ENCODE measurements at regions not wholly inside any gene's neighbourhood (a gene's known extent, or its start where the extent isn't known, plus 50 kb on each side); places are given as distances from the start of the nearest gene placed in this dataset.

GRCh38 chr12:30395190-30395589 is 300.5 kb downstream of the IPO8 start:
- no peak overlapping the region for H3K9ac ChIP-seq (ENCODE audit: low read length)
- intact Hi-C loops (cut with micrococcal nuclease), result no loop called here
- H3K27me3 ChIP-seq (replicated peaks in 1 of 4; ENCODE audit: control extremely low read depth in 1 of 4, control insufficient read depth in 3 of 4, insufficient read depth in 4 of 4, low read length in 3 of 4), result no peaks in the 10 kb centered on the region
- POLR2A ChIA-PET, result no interaction called here
- H2AFZ ChIP-seq (ENCODE audit: insufficient read depth, low read depth, low read length, poor library complexity, severe bottlenecking), result no peak overlapping the region
- Mint-ChIP-seq H3K9me3 (ENCODE audit: insufficient read depth) (no peaks in the 10 kb centered on the region), H3K27ac (no peak overlapping the region), H3K27me3 (no peaks in the 10 kb centered on the region), H3K4me3 (no peak overlapping the region), H3K4me1 (no peaks in the 10 kb centered on the region)
- 100% methylated on average over 1 of the region's 3 CpGs for WGBS (ENCODE audit: insufficient coverage)
- no peaks in the 10 kb centered on the region for H3K79me2 ChIP-seq (ENCODE audit: control insufficient read depth, insufficient read depth, low read length)
- H3K27ac ChIP-seq (ENCODE audit: low read length in 2 of 2), result no peak overlapping the region
- no peaks in the 10 kb centered on the region for H4K20me1 ChIP-seq (ENCODE audit: control insufficient read depth, insufficient read depth, low read length, poor library complexity, severe bottlenecking)
- DNase-seq (no peak), ATAC-seq (ENCODE audit: low read depth) (no peak)
- H3K36me3 ChIP-seq (replicated peaks in 1 of 2; ENCODE audit: control extremely low read depth in 1 of 2, control insufficient read depth in 1 of 2, extremely low read depth in 1 of 2, insufficient read depth in 2 of 2, low read length in 1 of 2), result no peaks in the 10 kb centered on the region
- peaks cover 0 to 5% (median 1%) of the 10 kb centered on the region in 3 donors for H3K9me3 ChIP-seq (ENCODE audit: control extremely low read depth in 1 of 3, control insufficient read depth in 2 of 3, insufficient read depth in 1 of 3, low read length in 2 of 3)
- CTCF ChIA-PET, result no interaction called here
- H3K4me2 ChIP-seq (replicated peaks; ENCODE audit: low read depth, low read length, poor library complexity, severe bottlenecking), result no peak overlapping the region
- TF ChIP-seq CTCF (IDR thresholded peaks at IDR 0.05) (no peak), EZH2 (IDR thresholded peaks at IDR 0.05; ENCODE audit: borderline replicate concordance, insufficient read depth, low read depth, low read length, poor library complexity, severe bottlenecking) (no peak)
- no peak overlapping the region for H3K4me3 ChIP-seq (ENCODE audit: control extremely low read depth in 1 of 5, extremely low read depth in 1 of 5, insufficient read depth in 1 of 5, low read depth in 2 of 5, low read length in 4 of 5)
- no peaks in the 10 kb centered on the region for H3K4me1 ChIP-seq (ENCODE audit: control insufficient read depth in 2 of 2, insufficient read depth in 2 of 2, low read length in 2 of 2)

GRCh38 chr12:30391766-30392366 is 303.8 kb downstream of the IPO8 start:
- ChIA-PET CTCF (no interaction called here), POLR2A (no interaction called here)
- no peak for ATAC-seq (ENCODE audit: low read depth)
- H3K4me3 Mint-ChIP-seq, result no peak overlapping the region
- no peaks in the 10 kb centered on the region for H3K4me1 ChIP-seq (ENCODE audit: control insufficient read depth in 2 of 2, insufficient read depth in 2 of 2, low read length in 2 of 2)
- peaks cover 0 to 6% (median 1%) of the 10 kb centered on the region in 3 donors for H3K9me3 ChIP-seq (ENCODE audit: control extremely low read depth in 1 of 3, control insufficient read depth in 2 of 3, insufficient read depth in 1 of 3, low read length in 2 of 3)
- DNase-seq, result no peak
- peaks cover 5% of the 10 kb centered on the region for H3K9me3 Mint-ChIP-seq (ENCODE audit: insufficient read depth)
- H3K4me3 ChIP-seq (ENCODE audit: control extremely low read depth in 1 of 5, extremely low read depth in 1 of 5, insufficient read depth in 1 of 5, low read depth in 2 of 5, low read length in 4 of 5), result no peak overlapping the region
- H3K27me3 Mint-ChIP-seq, result no peaks in the 10 kb centered on the region
- H3K4me2 ChIP-seq (replicated peaks; ENCODE audit: low read depth, low read length, poor library complexity, severe bottlenecking), result no peak overlapping the region
- intact Hi-C loops (cut with micrococcal nuclease), result no loop called here
- H3K36me3 ChIP-seq (replicated peaks in 1 of 2; ENCODE audit: control extremely low read depth in 1 of 2, control insufficient read depth in 1 of 2, extremely low read depth in 1 of 2, insufficient read depth in 2 of 2, low read length in 1 of 2), result no peaks in the 10 kb centered on the region
- H3K9ac ChIP-seq (ENCODE audit: low read length), result no peak overlapping the region
- no peaks in the 10 kb centered on the region for H4K20me1 ChIP-seq (ENCODE audit: control insufficient read depth, insufficient read depth, low read length, poor library complexity, severe bottlenecking)
- H3K27ac Mint-ChIP-seq, result no peak overlapping the region
- no peaks in the 10 kb centered on the region for H3K27me3 ChIP-seq (replicated peaks in 1 of 4; ENCODE audit: control extremely low read depth in 1 of 4, control insufficient read depth in 3 of 4, insufficient read depth in 4 of 4, low read length in 3 of 4)
- no peak overlapping the region for H2AFZ ChIP-seq (ENCODE audit: insufficient read depth, low read depth, low read length, poor library complexity, severe bottlenecking)
- no peak overlapping the region for H3K27ac ChIP-seq (ENCODE audit: low read length in 2 of 2)
- no peak for TF ChIP-seq EZH2 (IDR thresholded peaks at IDR 0.05; ENCODE audit: borderline replicate concordance, insufficient read depth, low read depth, low read length, poor library complexity, severe bottlenecking)
- TF ChIP-seq CTCF (IDR thresholded peaks at IDR 0.05), result no peak
- no peaks in the 10 kb centered on the region for H3K4me1 Mint-ChIP-seq
- WGBS (ENCODE audit: insufficient coverage), result no CpG with 5 or more reads among the region's 5 CpGs
- no peaks in the 10 kb centered on the region for H3K79me2 ChIP-seq (ENCODE audit: control insufficient read depth, insufficient read depth, low read length)
